PC-9 (cell line): ENCODE measurements at regions not wholly inside any gene's neighbourhood (a gene's known extent, or its start where the extent isn't known, plus 50 kb on each side); places are given as distances from the start of the nearest gene placed in this dataset.

ENCODE experiments used
- BruUV-seq: library from RNA; stranded (reverse); fragments of 400-500 nt; replicated peaks from 2 replicates; lab custom pipeline; 2021; lab: Mats Ljungman, UMichigan
- CTCF ChIA-PET: fragments of 300-600 bp; sonication (Branson Sonifier 250); formaldehyde crosslinking; loops from one replicate; lab custom pipeline; 2022; ENCODE audit warnings: antibody characterized with exemption; lab: Charles Lee
- POLR2A ChIA-PET: fragments of 300-600 bp; sonication (Branson Sonifier 250); formaldehyde crosslinking; loops from one replicate; lab custom pipeline; 2022; ENCODE audit warnings: antibody characterized with exemption; ENCODE audit not compliant: unreplicated experiment; lab: Charles Lee
- DNase-seq, 2 experiments: peaks; one replicate each; pipeline versions ENCODE4 v3.0.0 to v3.0.0-alpha.2; 2015 to 2022; ENCODE audit warnings: mixed read lengths in 1 of 2
- H2AFZ ChIP-seq: fragments of 200-600 bp; sonication (generic); 2 replicates; pipeline ENCODE4 v1.8.1; 2017; ENCODE audit warnings: antibody characterized with exemption
- H3F3A ChIP-seq: fragments of 200-600 bp; sonication (generic); 2 replicates; pipeline ENCODE4 v1.8.1; 2017; ENCODE audit warnings: antibody characterized with exemption, mild to moderate bottlenecking, low read depth; ENCODE audit not compliant: insufficient read depth
- H3K27ac ChIP-seq: fragments of 200-600 bp; sonication (generic); 2 replicates; pipeline ENCODE4 v1.6.1; 2016; ENCODE audit warnings: mixed run types
- H3K27me3 ChIP-seq: fragments of 200-600 bp; sonication (generic); 2 replicates; pipeline ENCODE4 v1.6.1; 2016; ENCODE audit warnings: low read depth, mixed run types; ENCODE audit not compliant: insufficient read depth
- H3K36me3 ChIP-seq: fragments of 200-600 bp; sonication (generic); 2 replicates; pipeline ENCODE4 v1.6.1; 2016; ENCODE audit warnings: low read depth, mixed run types
- H3K4me1 ChIP-seq: fragments of 200-600 bp; sonication (generic); replicated peaks from 2 replicates; pipeline ENCODE4 v1.6.1; 2016; ENCODE audit warnings: mixed run types; ENCODE audit not compliant: insufficient read depth
- H3K4me2 ChIP-seq: fragments of 200-600 bp; sonication (generic); 2 replicates; pipeline ENCODE4 v1.6.1; 2017; ENCODE audit warnings: mixed run types
- H3K4me3 ChIP-seq: fragments of 200-600 bp; sonication (generic); 2 replicates; pipeline ENCODE4 v1.6.1; 2016; ENCODE audit warnings: mixed run types
- H3K79me2 ChIP-seq: fragments of 200-600 bp; sonication (generic); 2 replicates; pipeline ENCODE4 v1.6.1; 2017; ENCODE audit warnings: low read depth, mixed run types
- H3K9me2 ChIP-seq: fragments of 200-600 bp; sonication (generic); 2 replicates; pipeline ENCODE4 v1.8.1; 2017; ENCODE audit warnings: mild to moderate bottlenecking; ENCODE audit not compliant: insufficient read depth
- H3K9me3 ChIP-seq: fragments of 200-600 bp; sonication (generic); 2 replicates; pipeline ENCODE4 v1.8.1; 2016; ENCODE audit warnings: low read depth; ENCODE audit not compliant: insufficient read depth
- H4K20me1 ChIP-seq: fragments of 200-600 bp; sonication (generic); 2 replicates; pipeline ENCODE4 v1.8.1; 2017; ENCODE audit not compliant: insufficient read depth
- EZH2 ChIP-seq: fragments of 200-600 bp; sonication (generic); IDR thresholded peaks from 2 replicates; pipeline ENCODE4 v1.8.0; 2017; ENCODE audit warnings: antibody characterized with exemption, low read depth
- intact Hi-C: fragments of 100-400 bp; cut with micrococcal nuclease; formaldehyde crosslinking; loops from one replicate; pipeline ENCODE4 v1.10.0; 2022; ENCODE audit not compliant: unreplicated experiment
- TF ChIP-seq, protein P1 (sequence below): fragments of 200-600 bp; sonication (generic); conservative IDR thresholded peaks from 2 replicates; pipeline ENCODE4 v1.6.1; 2017; ENCODE audit warnings: mixed run types, antibody characterized with exemption, mild to moderate bottlenecking, moderate library complexity

DNA sequence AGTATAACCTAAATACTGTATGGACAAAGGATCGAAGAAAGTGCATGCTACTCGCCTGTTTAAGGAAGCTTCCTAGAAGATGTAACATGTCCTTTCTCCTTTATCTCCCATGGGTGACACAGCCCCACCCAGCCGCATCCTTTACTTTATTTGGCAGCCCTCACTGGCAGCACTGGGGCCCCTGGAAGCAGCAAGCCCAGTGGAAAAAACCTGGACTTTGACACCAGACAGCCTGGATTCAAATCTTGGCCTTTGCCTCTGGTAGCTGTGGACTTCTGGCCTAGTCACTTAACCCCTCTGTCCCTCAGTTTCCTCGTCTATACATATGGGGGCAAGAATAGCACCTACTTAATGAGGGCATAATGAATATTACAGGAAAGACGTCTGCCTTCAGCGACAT is 67.1 kb downstream of the MYEOV start:
- ChIA-PET CTCF (no interaction called here), POLR2A (interaction anchor here (0.5 to 0.7 kb wide), 3 partner anchors 21 to 82 kb away, joined by 3 read pairs; no protein-coding TSS in a partner anchor)
- intact Hi-C loops: no loop called here
- H3K27ac ChIP-seq: peak overlapping the region; percentile 28; the same call in 1 of the 2 replicates
- H3K79me2 ChIP-seq: peaks cover 68% of the 10 kb centered on the region
- H3F3A ChIP-seq: peaks cover 83% of the 10 kb centered on the region
- no peaks in the 10 kb centered on the region for H3K27me3 ChIP-seq
- H3K9me3 ChIP-seq: no peaks in the 10 kb centered on the region
- peaks cover 36% of the 10 kb centered on the region for H3K36me3 ChIP-seq
- H3K4me1 ChIP-seq: peaks cover 2% of the 10 kb centered on the region; the same call in 1 of the 2 replicates
- no peak overlapping the region for H2AFZ ChIP-seq
- H4K20me1 ChIP-seq: peaks cover 54% of the 10 kb centered on the region
- TF ChIP-seq, protein P1, sequence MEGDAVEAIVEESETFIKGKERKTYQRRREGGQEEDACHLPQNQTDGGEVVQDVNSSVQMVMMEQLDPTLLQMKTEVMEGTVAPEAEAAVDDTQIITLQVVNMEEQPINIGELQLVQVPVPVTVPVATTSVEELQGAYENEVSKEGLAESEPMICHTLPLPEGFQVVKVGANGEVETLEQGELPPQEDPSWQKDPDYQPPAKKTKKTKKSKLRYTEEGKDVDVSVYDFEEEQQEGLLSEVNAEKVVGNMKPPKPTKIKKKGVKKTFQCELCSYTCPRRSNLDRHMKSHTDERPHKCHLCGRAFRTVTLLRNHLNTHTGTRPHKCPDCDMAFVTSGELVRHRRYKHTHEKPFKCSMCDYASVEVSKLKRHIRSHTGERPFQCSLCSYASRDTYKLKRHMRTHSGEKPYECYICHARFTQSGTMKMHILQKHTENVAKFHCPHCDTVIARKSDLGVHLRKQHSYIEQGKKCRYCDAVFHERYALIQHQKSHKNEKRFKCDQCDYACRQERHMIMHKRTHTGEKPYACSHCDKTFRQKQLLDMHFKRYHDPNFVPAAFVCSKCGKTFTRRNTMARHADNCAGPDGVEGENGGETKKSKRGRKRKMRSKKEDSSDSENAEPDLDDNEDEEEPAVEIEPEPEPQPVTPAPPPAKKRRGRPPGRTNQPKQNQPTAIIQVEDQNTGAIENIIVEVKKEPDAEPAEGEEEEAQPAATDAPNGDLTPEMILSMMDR: no peak
- no peak for TF ChIP-seq EZH2
- H3K9me2 ChIP-seq: no peaks in the 10 kb centered on the region
- H3K4me2 ChIP-seq: no peak overlapping the region
- no peak for DNase-seq
- BruUV-seq: no TSS peak
- H3K4me3 ChIP-seq: no peak overlapping the region

GRCh38 chr11:69361466-69361865 is 67.5 kb downstream of the MYEOV start:
- BruUV-seq: no TSS peak
- Histone ChIP-seq H3K4me1 (peaks cover 7% of the 10 kb centered on the region; the same call in 1 of the 2 replicates), H3K27ac (peak overlapping the region; percentile 28; the same call in 1 of the 2 replicates), H2AFZ (no peak overlapping the region), H3K27me3 (no peaks in the 10 kb centered on the region), H3K79me2 (peaks cover 67% of the 10 kb centered on the region), H3K9me3 (no peaks in the 10 kb centered on the region), H3F3A (peaks cover 83% of the 10 kb centered on the region), H4K20me1 (peaks cover 51% of the 10 kb centered on the region), H3K9me2 (no peaks in the 10 kb centered on the region), H3K4me2 (no peak overlapping the region), H3K36me3 (peaks cover 39% of the 10 kb centered on the region), H3K4me3 (no peak overlapping the region)
- TF ChIP-seq, protein P1: no peak
- no peak for TF ChIP-seq EZH2
- ChIA-PET CTCF (no interaction called here), POLR2A (interaction anchor here (0.6 to 0.7 kb wide), 2 partner anchors 63 to 81 kb away, joined by 3 read pairs; no protein-coding TSS in a partner anchor)
- intact Hi-C loops: no loop called here
- DNase-seq: no peak

DNA sequence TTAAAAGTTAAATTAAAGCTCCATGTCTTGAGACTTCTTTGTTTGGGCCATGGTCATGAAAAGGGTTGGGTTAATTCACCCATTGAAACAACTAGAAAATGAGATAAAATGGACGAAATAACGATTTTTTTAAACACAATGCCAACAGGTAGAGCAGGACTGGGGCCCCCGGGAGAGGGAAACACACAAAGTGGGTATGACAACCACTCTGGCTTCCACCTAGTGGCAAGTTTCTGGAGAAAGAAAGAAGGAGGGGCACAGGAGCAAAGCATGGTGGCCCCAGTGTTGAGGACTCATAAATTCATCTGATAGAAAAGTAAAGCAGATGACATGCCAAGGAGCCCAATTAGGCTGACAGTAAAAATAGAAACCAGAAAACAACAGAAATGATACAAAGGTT is 68.4 kb downstream of the MYEOV start:
- Histone ChIP-seq H3K27me3 (no peaks in the 10 kb centered on the region), H3K36me3 (peaks cover 44% of the 10 kb centered on the region), H3F3A (peaks cover 81% of the 10 kb centered on the region), H4K20me1 (peaks cover 43% of the 10 kb centered on the region), H2AFZ (no peak overlapping the region), H3K4me1 (peaks cover 15% of the 10 kb centered on the region), H3K4me3 (no peak overlapping the region), H3K27ac (peak overlapping the region; percentile 24; the same call in 1 of the 2 replicates), H3K4me2 (no peak overlapping the region), H3K9me2 (no peaks in the 10 kb centered on the region), H3K9me3 (no peaks in the 10 kb centered on the region), H3K79me2 (peaks cover 62% of the 10 kb centered on the region)
- ChIA-PET CTCF (no interaction called here), POLR2A (interaction anchor here (0.6 kb wide), 1 partner anchor 41 kb away, joined by 3 read pairs; no protein-coding TSS in a partner anchor)
- BruUV-seq: no TSS peak
- no peak for DNase-seq
- TF ChIP-seq, protein P1: 0 out of 2 replicates have a peak, but pooled peaks have one; percentile 15
- no peak for TF ChIP-seq EZH2
- intact Hi-C loops: no loop called here
